Spleen (tissue), 7 donors: ENCODE measurements at regions not wholly inside any gene's neighbourhood (a gene's known extent, or its start where the extent isn't known, plus 50 kb on each side); places are given as distances from the start of the nearest gene placed in this dataset.
A peak's percentile ranks its signal among the peaks of the same experiment; 100 is the strongest.

Experiments used
- POLR2AphosphoS5 ChIP-seq, 3 donors: sonication (generic); formaldehyde crosslinking; IDR thresholded peaks; one replicate each; pipeline ENCODE4 v1.5.1; 2017; ENCODE audit warnings: antibody characterized with exemption in 3 of 3
- TF ChIP-seq, protein P1 (sequence below), 11 experiments: fragments of 200-600 bp in 7 of 11; fragments of 450-650 bp in 4 of 11; sonication (generic) in 4 of 11; IDR thresholded peaks in 8 of 11; conservative IDR thresholded peaks in 3 of 11; 1 replicate in 7 of 11; 2 replicates in 4 of 11; pipeline versions ENCODE4 v1.4.0 to v1.8.0; 2016 to 2021; ENCODE audit warnings: antibody characterized with exemption in 11 of 11, inconsistent platforms in 4 of 11, mild to moderate bottlenecking in 1 of 11
- donor health status: DM: no; HTN: no; CAD: no; lungs with moderate emphysema.
- donor health status: DM: no; HTN: no; CAD: no.
- donor health status: DM: no; HTN: no; CAD: no.

DNA sequence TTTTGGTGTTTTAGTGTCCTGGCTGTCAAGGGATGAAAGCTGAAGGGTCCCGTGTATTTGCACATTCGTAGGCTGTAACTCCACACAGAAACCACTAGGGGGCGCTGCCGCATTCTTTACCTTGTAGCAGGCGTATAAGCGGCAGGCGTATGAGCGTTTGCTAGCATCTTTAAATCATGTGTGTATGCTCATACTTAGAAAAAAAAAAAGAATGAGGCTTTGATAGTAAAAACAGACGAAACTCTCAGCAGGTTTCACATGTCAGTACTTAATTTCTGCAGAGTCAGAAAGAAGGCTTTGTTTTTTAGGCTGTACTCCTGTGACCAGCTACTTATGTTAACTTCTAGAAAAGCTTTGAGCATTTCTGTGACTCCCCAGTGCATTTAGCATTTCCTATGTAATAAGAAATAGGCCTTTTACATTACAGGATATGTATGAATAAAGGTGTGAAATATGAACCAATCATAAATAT, 218.8 kb upstream of the ADAMTSL1 start:
- no peak for TF ChIP-seq POLR2AphosphoS5 (IDR thresholded peaks at IDR 0.05)
- TF ChIP-seq, protein P1, sequence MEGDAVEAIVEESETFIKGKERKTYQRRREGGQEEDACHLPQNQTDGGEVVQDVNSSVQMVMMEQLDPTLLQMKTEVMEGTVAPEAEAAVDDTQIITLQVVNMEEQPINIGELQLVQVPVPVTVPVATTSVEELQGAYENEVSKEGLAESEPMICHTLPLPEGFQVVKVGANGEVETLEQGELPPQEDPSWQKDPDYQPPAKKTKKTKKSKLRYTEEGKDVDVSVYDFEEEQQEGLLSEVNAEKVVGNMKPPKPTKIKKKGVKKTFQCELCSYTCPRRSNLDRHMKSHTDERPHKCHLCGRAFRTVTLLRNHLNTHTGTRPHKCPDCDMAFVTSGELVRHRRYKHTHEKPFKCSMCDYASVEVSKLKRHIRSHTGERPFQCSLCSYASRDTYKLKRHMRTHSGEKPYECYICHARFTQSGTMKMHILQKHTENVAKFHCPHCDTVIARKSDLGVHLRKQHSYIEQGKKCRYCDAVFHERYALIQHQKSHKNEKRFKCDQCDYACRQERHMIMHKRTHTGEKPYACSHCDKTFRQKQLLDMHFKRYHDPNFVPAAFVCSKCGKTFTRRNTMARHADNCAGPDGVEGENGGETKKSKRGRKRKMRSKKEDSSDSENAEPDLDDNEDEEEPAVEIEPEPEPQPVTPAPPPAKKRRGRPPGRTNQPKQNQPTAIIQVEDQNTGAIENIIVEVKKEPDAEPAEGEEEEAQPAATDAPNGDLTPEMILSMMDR (IDR thresholded peaks at IDR 0.05 in 8 of 11, conservative IDR thresholded peaks at IDR 0.05 in 3 of 11), result peak; percentile 61 to 91 (median 82)
